GM23338 (cell line): ENCODE measurements at regions not wholly inside any gene's neighbourhood (a gene's known extent, or its start where the extent isn't known, plus 50 kb on each side); places are given as distances from the start of the nearest gene placed in this dataset.

Experiments
- ATAC-seq: fragments of 200-7000 bp; cut with Tn5 transposase; 3 replicates; pipeline ENCODE4 v1.9.1; 2020
- DNase-seq: peaks from one replicate; pipeline ENCODE4 v3.0.0-alpha.2; 2015; ENCODE audit warnings: low spot score
- H2AFZ ChIP-seq: fragments of 200-600 bp; sonication (generic); 2 replicates; pipeline ENCODE4 v1.8.0; 2016; ENCODE audit warnings: antibody characterized with exemption, mild to moderate bottlenecking, moderate library complexity
- H3F3A ChIP-seq: fragments of 200-600 bp; sonication (generic); replicated peaks from 2 replicates; pipeline ENCODE4 v1.8.0; 2017; ENCODE audit warnings: antibody characterized with exemption, mixed run types, low read depth
- H3K27ac ChIP-seq: fragments of 200-600 bp; sonication (generic); 2 replicates; pipeline ENCODE4 v1.6.1; 2016; ENCODE audit warnings: low read depth
- H3K27me3 ChIP-seq: fragments of 200-600 bp; sonication (generic); 2 replicates; pipeline ENCODE4 v1.8.0; 2016; ENCODE audit warnings: mild to moderate bottlenecking, mixed run types, moderate library complexity; ENCODE audit not compliant: insufficient read depth
- H3K36me3 ChIP-seq: fragments of 200-600 bp; sonication (generic); 2 replicates; pipeline ENCODE4 v1.8.0; 2016; ENCODE audit warnings: mild to moderate bottlenecking; ENCODE audit not compliant: insufficient read depth
- H3K4me1 ChIP-seq: fragments of 200-600 bp; sonication (generic); 2 replicates; pipeline ENCODE4 v1.8.0; 2016; ENCODE audit warnings: mild to moderate bottlenecking, moderate library complexity; ENCODE audit not compliant: insufficient read depth
- H3K4me2 ChIP-seq: fragments of 200-600 bp; sonication (generic); 2 replicates; pipeline ENCODE4 v1.7.1; 2017; ENCODE audit warnings: mixed run types
- H3K4me3 ChIP-seq: fragments of 200-600 bp; sonication (generic); 2 replicates; pipeline ENCODE4 v1.6.1; 2016; ENCODE audit warnings: mixed run types
- H3K79me2 ChIP-seq: fragments of 200-600 bp; sonication (generic); replicated peaks from 2 replicates; pipeline ENCODE4 v1.8.0; 2017; ENCODE audit warnings: mild to moderate bottlenecking; ENCODE audit not compliant: insufficient read depth
- H3K9me2 ChIP-seq: fragments of 200-600 bp; sonication (generic); 2 replicates; pipeline ENCODE4 v1.8.0; 2017; ENCODE audit not compliant: insufficient read depth
- H4K20me1 ChIP-seq: fragments of 200-600 bp; sonication (generic); replicated peaks from 2 replicates; pipeline ENCODE4 v1.8.0; 2017; ENCODE audit warnings: mild to moderate bottlenecking; ENCODE audit not compliant: insufficient read depth
- H3K27ac Mint-ChIP-seq: 2 replicates; pipeline ENCODE4 v1.8.0; 2020; ENCODE audit warnings: inconsistent platforms, mild to moderate bottlenecking, moderate library complexity, mixed read lengths
- H3K27me3 Mint-ChIP-seq: 3 replicates; pipeline ENCODE4 v1.8.0; 2022; ENCODE audit warnings: low read depth, mild to moderate bottlenecking, moderate library complexity, mixed read lengths, inconsistent platforms; ENCODE audit not compliant: insufficient read depth, poor library complexity
- H3K36me3 Mint-ChIP-seq: 3 replicates; pipeline ENCODE4 v1.8.0; 2021; ENCODE audit warnings: low read depth, mild to moderate bottlenecking, inconsistent platforms, moderate library complexity, mixed read lengths
- H3K4me1 Mint-ChIP-seq: 3 replicates; pipeline ENCODE4 v1.8.0; 2020; ENCODE audit warnings: mild to moderate bottlenecking, inconsistent platforms, mixed read lengths
- H3K4me3 Mint-ChIP-seq: 3 replicates; pipeline ENCODE4 v1.8.0; 2021; ENCODE audit warnings: moderate library complexity, mild to moderate bottlenecking, inconsistent platforms, mixed read lengths
- H3K9me3 Mint-ChIP-seq: 3 replicates; pipeline ENCODE4 v1.8.0; 2020; ENCODE audit warnings: moderate library complexity, mild to moderate bottlenecking, inconsistent platforms, mixed read lengths
- CREB1 ChIP-seq: fragments of 250-450 bp; sonication (Bioruptor Pico); IDR thresholded peaks from 2 replicates; pipeline ENCODE4 v1.5.0; 2020; ENCODE audit warnings: low read depth, mild to moderate bottlenecking, moderate library complexity
- EZH2 ChIP-seq: fragments of 200-600 bp; sonication (generic); IDR thresholded peaks from one replicate; pipeline ENCODE4 v1.8.0; 2017; ENCODE audit warnings: antibody characterized with exemption, mild to moderate bottlenecking, low read depth; ENCODE audit not compliant: unreplicated experiment
- EZH2phosphoT487 ChIP-seq: fragments of 200-600 bp; sonication (generic); IDR thresholded peaks from one replicate; pipeline ENCODE4 v1.8.1; 2018; ENCODE audit warnings: antibody characterized with exemption; ENCODE audit not compliant: unreplicated experiment
- JUNB ChIP-seq: IDR thresholded peaks from one replicate; pipeline ENCODE4 v1.6.1; 2016; ENCODE audit warnings: antibody characterized with exemption; ENCODE audit not compliant: unreplicated experiment
- NANOG ChIP-seq: IDR thresholded peaks from 2 replicates; pipeline ENCODE4 v1.6.1; 2016; ENCODE audit warnings: antibody characterized with exemption, borderline replicate concordance
- POLR2AphosphoS5 ChIP-seq: IDR thresholded peaks from 2 replicates; pipeline ENCODE4 v1.6.1; 2016; ENCODE audit warnings: antibody characterized with exemption, low read depth
- STAT1 ChIP-seq: IDR thresholded peaks from one replicate; pipeline ENCODE4 v1.6.1; 2016; ENCODE audit warnings: antibody characterized with exemption; ENCODE audit not compliant: unreplicated experiment
- ZNF114 ChIP-seq: fragments of 250-450 bp; sonication (Bioruptor Pico); IDR thresholded peaks from 2 replicates; pipeline ENCODE4 v1.5.0; 2020; ENCODE audit warnings: mild to moderate bottlenecking, moderate library complexity
- ZNF331 ChIP-seq: fragments of 250-450 bp; sonication (Bioruptor Pico); IDR thresholded peaks from 2 replicates; pipeline ENCODE4 v1.5.0; 2020; ENCODE audit warnings: low read depth, mild to moderate bottlenecking, moderate library complexity
- ZNF462 ChIP-seq: fragments of 250-450 bp; sonication (Bioruptor Pico); IDR thresholded peaks from 2 replicates; pipeline ENCODE4 v1.5.0; 2020; ENCODE audit warnings: mild to moderate bottlenecking, moderate library complexity
- TF ChIP-seq, protein P1 (sequence below): IDR thresholded peaks from one replicate; pipeline ENCODE4 v1.6.1; 2018; ENCODE audit warnings: antibody characterized with exemption; ENCODE audit not compliant: unreplicated experiment
- TF ChIP-seq, protein P2 (sequence below), 2 experiments: fragments of 200-600 bp in 1 of 2; sonication (generic) in 1 of 2; conservative IDR thresholded peaks; 2 replicates each; pipeline versions ENCODE4 v1.5.1 to v1.6.1; 2016 to 2017; ENCODE audit warnings: antibody characterized with exemption in 2 of 2, low read depth in 2 of 2, mild to moderate bottlenecking in 2 of 2, moderate library complexity in 1 of 2
- TF ChIP-seq, protein P3 (sequence below): IDR thresholded peaks from 2 replicates; pipeline ENCODE4 v1.6.1; 2016; ENCODE audit warnings: antibody characterized with exemption

DNA sequence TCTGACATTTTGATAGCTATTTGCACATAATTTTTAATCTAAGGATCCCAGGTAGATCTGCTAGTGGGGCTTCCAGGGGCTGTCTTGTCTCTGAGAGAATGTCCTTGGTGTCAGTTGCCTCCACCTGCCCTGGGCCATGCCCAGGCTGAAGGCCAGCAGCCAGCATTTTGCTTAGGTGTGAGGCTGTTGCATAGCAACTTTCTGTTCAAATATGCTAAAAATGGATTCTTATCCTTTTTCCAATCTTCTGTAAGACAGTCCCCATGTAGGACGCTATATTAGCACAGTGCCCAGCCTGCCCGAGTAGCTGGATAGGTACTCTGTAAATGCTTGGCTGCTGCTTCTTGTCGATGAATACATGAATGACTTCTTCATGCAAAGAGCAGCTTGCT lies 62.5 kb upstream of the CITED2 start:
- H3K4me1 ChIP-seq = no peaks in the 10 kb centered on the region
- no peaks in the 10 kb centered on the region for H3F3A ChIP-seq
- H3K27me3 Mint-ChIP-seq = peaks cover 1% of the 10 kb centered on the region
- H3K4me2 ChIP-seq = no peak overlapping the region
- peaks cover 3% of the 10 kb centered on the region; the same call in 1 of the 2 replicates for H3K9me2 ChIP-seq
- ATAC-seq (no peak), DNase-seq (no peak)
- no peaks in the 10 kb centered on the region for H3K36me3 ChIP-seq
- TF ChIP-seq, protein P1, sequence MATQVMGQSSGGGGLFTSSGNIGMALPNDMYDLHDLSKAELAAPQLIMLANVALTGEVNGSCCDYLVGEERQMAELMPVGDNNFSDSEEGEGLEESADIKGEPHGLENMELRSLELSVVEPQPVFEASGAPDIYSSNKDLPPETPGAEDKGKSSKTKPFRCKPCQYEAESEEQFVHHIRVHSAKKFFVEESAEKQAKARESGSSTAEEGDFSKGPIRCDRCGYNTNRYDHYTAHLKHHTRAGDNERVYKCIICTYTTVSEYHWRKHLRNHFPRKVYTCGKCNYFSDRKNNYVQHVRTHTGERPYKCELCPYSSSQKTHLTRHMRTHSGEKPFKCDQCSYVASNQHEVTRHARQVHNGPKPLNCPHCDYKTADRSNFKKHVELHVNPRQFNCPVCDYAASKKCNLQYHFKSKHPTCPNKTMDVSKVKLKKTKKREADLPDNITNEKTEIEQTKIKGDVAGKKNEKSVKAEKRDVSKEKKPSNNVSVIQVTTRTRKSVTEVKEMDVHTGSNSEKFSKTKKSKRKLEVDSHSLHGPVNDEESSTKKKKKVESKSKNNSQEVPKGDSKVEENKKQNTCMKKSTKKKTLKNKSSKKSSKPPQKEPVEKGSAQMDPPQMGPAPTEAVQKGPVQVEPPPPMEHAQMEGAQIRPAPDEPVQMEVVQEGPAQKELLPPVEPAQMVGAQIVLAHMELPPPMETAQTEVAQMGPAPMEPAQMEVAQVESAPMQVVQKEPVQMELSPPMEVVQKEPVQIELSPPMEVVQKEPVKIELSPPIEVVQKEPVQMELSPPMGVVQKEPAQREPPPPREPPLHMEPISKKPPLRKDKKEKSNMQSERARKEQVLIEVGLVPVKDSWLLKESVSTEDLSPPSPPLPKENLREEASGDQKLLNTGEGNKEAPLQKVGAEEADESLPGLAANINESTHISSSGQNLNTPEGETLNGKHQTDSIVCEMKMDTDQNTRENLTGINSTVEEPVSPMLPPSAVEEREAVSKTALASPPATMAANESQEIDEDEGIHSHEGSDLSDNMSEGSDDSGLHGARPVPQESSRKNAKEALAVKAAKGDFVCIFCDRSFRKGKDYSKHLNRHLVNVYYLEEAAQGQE = no peak
- TF ChIP-seq, protein P2, sequence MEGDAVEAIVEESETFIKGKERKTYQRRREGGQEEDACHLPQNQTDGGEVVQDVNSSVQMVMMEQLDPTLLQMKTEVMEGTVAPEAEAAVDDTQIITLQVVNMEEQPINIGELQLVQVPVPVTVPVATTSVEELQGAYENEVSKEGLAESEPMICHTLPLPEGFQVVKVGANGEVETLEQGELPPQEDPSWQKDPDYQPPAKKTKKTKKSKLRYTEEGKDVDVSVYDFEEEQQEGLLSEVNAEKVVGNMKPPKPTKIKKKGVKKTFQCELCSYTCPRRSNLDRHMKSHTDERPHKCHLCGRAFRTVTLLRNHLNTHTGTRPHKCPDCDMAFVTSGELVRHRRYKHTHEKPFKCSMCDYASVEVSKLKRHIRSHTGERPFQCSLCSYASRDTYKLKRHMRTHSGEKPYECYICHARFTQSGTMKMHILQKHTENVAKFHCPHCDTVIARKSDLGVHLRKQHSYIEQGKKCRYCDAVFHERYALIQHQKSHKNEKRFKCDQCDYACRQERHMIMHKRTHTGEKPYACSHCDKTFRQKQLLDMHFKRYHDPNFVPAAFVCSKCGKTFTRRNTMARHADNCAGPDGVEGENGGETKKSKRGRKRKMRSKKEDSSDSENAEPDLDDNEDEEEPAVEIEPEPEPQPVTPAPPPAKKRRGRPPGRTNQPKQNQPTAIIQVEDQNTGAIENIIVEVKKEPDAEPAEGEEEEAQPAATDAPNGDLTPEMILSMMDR (conservative IDR thresholded peaks at IDR 0.05; ENCODE audit: low read depth in 2 of 2) = no peak
- TF ChIP-seq POLR2AphosphoS5 (no peak), STAT1 (no peak), CREB1 (CRISPR knock-in tag) (no peak), EZH2 (no peak), JUNB (no peak), EZH2phosphoT487 (no peak), NANOG (no peak), ZNF114 (CRISPR knock-in tag) (no peak), ZNF462 (CRISPR knock-in tag) (no peak), ZNF331 (CRISPR knock-in tag) (no peak)
- TF ChIP-seq, protein P3, sequence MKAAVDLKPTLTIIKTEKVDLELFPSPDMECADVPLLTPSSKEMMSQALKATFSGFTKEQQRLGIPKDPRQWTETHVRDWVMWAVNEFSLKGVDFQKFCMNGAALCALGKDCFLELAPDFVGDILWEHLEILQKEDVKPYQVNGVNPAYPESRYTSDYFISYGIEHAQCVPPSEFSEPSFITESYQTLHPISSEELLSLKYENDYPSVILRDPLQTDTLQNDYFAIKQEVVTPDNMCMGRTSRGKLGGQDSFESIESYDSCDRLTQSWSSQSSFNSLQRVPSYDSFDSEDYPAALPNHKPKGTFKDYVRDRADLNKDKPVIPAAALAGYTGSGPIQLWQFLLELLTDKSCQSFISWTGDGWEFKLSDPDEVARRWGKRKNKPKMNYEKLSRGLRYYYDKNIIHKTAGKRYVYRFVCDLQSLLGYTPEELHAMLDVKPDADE = no peak
- no peaks in the 10 kb centered on the region for H3K79me2 ChIP-seq
- no peaks in the 10 kb centered on the region for H4K20me1 ChIP-seq
- H3K9me3 Mint-ChIP-seq = peaks cover 4% of the 10 kb centered on the region; the same call in 1 of the 3 replicates
- H2AFZ ChIP-seq = no peak overlapping the region
- H3K36me3 Mint-ChIP-seq = no peaks in the 10 kb centered on the region
- H3K4me3 ChIP-seq = no peak overlapping the region
- no peak overlapping the region for H3K4me3 Mint-ChIP-seq
- no peak overlapping the region for H3K27ac ChIP-seq
- no peaks in the 10 kb centered on the region for H3K4me1 Mint-ChIP-seq
- H3K27me3 ChIP-seq = no peaks in the 10 kb centered on the region
- H3K27ac Mint-ChIP-seq = no peak overlapping the region
